ENCODE measurements at regions not wholly inside any gene's neighbourhood (a gene's known extent, or its start where the extent isn't known, plus 50 kb on each side); places are given as distances from the start of the nearest gene placed in this dataset.

DNA sequence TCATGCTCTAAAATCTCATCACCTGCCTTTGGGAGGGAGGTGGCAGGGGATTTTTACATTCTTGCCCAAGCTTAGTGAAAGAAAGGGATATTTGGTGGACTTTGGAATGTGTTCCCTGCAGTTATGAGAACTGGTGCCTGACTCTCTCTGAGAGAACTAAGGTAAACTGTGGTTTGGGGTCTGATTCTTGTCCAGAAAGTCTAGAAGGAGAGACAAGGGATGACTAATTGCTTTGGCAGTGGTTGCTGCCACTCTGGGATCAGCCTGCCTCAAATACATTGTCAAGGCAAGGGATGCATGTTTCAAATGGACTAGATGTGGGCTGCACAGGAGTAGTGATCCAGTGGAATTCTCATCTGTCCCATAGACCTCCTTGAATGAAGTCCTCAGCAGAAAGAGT is 115.2 kb downstream of the DDIT4L start:
- TF ChIP-seq, protein P1, sequence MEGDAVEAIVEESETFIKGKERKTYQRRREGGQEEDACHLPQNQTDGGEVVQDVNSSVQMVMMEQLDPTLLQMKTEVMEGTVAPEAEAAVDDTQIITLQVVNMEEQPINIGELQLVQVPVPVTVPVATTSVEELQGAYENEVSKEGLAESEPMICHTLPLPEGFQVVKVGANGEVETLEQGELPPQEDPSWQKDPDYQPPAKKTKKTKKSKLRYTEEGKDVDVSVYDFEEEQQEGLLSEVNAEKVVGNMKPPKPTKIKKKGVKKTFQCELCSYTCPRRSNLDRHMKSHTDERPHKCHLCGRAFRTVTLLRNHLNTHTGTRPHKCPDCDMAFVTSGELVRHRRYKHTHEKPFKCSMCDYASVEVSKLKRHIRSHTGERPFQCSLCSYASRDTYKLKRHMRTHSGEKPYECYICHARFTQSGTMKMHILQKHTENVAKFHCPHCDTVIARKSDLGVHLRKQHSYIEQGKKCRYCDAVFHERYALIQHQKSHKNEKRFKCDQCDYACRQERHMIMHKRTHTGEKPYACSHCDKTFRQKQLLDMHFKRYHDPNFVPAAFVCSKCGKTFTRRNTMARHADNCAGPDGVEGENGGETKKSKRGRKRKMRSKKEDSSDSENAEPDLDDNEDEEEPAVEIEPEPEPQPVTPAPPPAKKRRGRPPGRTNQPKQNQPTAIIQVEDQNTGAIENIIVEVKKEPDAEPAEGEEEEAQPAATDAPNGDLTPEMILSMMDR (conservative IDR thresholded peaks at IDR 0.05; ENCODE audit: low read depth, low read length), result no peak
- no peak for TF ChIP-seq EZH2 (IDR thresholded peaks at IDR 0.05; ENCODE audit: borderline replicate concordance, low read depth, low read length, poor library complexity, severe bottlenecking)

Measured in A673 (cell line).